Kidney (tissue), 13 donors: ENCODE measurements at regions not wholly inside any gene's neighbourhood (a gene's known extent, or its start where the extent isn't known, plus 50 kb on each side); places are given as distances from the start of the nearest gene placed in this dataset.

Experiments used
- DNase-seq, 5 donors: peaks; one replicate each; pipeline ENCODE4 v3.0.0-alpha.2; 2013 to 2020
- FAIRE-seq: peaks from 2 replicates; lab custom pipeline; 2012; peaks lifted over from hg19 to GRCh38; lab: Jason Lieb, UNC
- H3K27ac ChIP-seq, 2 donors: one replicate each; pipeline ENCODE4 v1.7.0; 2013; ENCODE audit warnings: low read depth in 2 of 2, low read length in 2 of 2, inconsistent platforms in 1 of 2
- H3K27me3 ChIP-seq: one replicate; pipeline ENCODE4 v1.7.1; 2013; ENCODE audit warnings: low read length, inconsistent platforms; ENCODE audit not compliant: control insufficient read depth, insufficient read depth
- H3K36me3 ChIP-seq, 3 donors: one replicate each; pipeline versions ENCODE4 v1.7.0 to v1.7.1; 2013; ENCODE audit warnings: low read length in 3 of 3, control low read depth in 1 of 3, inconsistent platforms in 1 of 3; ENCODE audit not compliant: insufficient read depth in 3 of 3, control insufficient read depth in 2 of 3
- H3K4me1 ChIP-seq, 3 donors: one replicate each; pipeline versions ENCODE4 v1.7.0 to v1.7.1; 2013; ENCODE audit warnings: low read length in 3 of 3, inconsistent platforms in 1 of 3, low read depth in 1 of 3; ENCODE audit not compliant: control insufficient read depth in 2 of 3, insufficient read depth in 2 of 3
- H3K4me3 ChIP-seq, 3 donors: one replicate each; pipeline versions ENCODE4 v1.7.0 to v1.8.1; 2013; ENCODE audit warnings: low read length in 3 of 3, control low read depth in 1 of 3, inconsistent platforms in 1 of 3
- H3K9ac ChIP-seq, 3 donors: one replicate each; pipeline versions ENCODE4 v1.7.0 to v1.7.1; 2013; ENCODE audit warnings: low read length in 3 of 3, control low read depth in 1 of 3, inconsistent platforms in 1 of 3
- H3K9me3 ChIP-seq, 3 donors: one replicate each; pipeline versions ENCODE4 v1.7.0 to v1.7.1; 2013; ENCODE audit warnings: low read length in 3 of 3, control low read depth in 1 of 3, inconsistent platforms in 1 of 3; ENCODE audit not compliant: control insufficient read depth in 2 of 3, insufficient read depth in 1 of 3
- intact Hi-C: fragments of 100-400 bp; cut with DNase I; formaldehyde crosslinking; loops from one replicate; pipeline ENCODE4 v1.11.1; 2022
- TF ChIP-seq, protein P1 (sequence below): IDR thresholded peaks from 3 replicates; pipeline ENCODE4 v1.5.1; 2012; ENCODE audit warnings: mild to moderate bottlenecking, moderate library complexity, borderline replicate concordance; ENCODE audit not compliant: insufficient read depth; ENCODE audit errors: extremely low read depth
- donor health status: control.
- donor health status: control.
- donor health status: control.
- donor health status: control.
- donor health status: control.
- donor health status: DM: yes; HTN: yes; CAD: no.
- donor health status: Normal renal cell carcinoma (clear cell type).

DNA sequence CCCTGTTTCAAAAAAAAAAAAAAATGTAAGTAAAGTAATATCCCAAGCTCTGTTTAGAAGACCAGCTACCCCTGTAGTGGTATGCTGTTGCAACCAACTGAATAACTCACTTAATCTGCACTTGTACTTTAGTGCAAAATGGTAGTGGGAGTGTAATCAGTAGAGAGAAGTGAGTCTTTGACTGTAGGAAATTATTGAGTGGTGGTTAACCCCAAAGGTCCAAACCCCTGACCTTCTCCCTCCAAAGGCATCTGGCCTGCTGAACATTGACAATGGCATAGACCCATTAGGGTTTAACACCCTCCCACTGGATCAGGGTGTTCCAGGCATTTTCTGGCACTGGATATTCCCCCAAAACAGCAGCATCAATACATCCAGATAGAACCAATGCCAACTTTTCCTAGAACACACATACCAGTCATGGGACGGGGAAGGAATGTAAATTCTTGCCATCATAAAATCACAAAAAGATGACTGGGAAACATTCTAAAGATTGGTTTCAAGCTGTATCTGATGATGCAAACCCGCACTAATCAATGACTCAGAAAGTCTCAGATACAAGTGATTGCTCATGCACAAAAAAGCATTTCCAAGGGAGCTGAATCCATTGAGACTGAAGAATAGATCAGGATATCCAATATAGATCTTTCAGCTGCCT lies 110.3 kb downstream of the MRPL39 start:
- FAIRE-seq (no peak), DNase-seq (no peak)
- H3K4me3 ChIP-seq = no peak overlapping the region
- no peaks in the 10 kb centered on the region for H3K4me1 ChIP-seq
- TF ChIP-seq, protein P1, sequence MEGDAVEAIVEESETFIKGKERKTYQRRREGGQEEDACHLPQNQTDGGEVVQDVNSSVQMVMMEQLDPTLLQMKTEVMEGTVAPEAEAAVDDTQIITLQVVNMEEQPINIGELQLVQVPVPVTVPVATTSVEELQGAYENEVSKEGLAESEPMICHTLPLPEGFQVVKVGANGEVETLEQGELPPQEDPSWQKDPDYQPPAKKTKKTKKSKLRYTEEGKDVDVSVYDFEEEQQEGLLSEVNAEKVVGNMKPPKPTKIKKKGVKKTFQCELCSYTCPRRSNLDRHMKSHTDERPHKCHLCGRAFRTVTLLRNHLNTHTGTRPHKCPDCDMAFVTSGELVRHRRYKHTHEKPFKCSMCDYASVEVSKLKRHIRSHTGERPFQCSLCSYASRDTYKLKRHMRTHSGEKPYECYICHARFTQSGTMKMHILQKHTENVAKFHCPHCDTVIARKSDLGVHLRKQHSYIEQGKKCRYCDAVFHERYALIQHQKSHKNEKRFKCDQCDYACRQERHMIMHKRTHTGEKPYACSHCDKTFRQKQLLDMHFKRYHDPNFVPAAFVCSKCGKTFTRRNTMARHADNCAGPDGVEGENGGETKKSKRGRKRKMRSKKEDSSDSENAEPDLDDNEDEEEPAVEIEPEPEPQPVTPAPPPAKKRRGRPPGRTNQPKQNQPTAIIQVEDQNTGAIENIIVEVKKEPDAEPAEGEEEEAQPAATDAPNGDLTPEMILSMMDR = no peak
- no peaks in the 10 kb centered on the region for H3K27me3 ChIP-seq
- H3K27ac ChIP-seq = no peak overlapping the region
- H3K9ac ChIP-seq = no peak overlapping the region
- H3K9me3 ChIP-seq = no peaks in the 10 kb centered on the region
- H3K36me3 ChIP-seq = no peaks in the 10 kb centered on the region
- intact Hi-C loops = no loop called here

DNA sequence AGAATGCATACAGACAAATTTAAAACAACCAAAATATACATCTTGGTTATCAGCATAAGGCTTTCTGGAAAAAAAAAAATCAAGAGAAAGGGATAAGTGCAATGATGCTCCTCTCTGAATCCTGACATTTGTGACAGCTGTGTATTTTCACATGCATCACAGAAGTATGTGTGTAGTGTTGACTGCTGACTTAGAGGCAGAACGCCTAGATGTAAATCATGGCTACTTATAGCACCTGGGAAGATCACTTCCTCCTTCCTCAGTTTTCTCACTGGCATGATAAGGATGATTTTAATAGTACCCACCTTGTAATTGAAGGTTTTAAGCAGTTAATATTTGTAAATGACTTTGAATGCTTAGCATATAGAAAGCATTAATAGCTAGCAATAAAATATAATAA lies 112.5 kb downstream of the MRPL39 start:
- DNase-seq (no peak), FAIRE-seq (no peak)
- intact Hi-C loops = no loop called here
- Histone ChIP-seq H3K4me3 (no peak overlapping the region), H3K36me3 (no peaks in the 10 kb centered on the region), H3K27ac (no peak overlapping the region), H3K9me3 (no peaks in the 10 kb centered on the region), H3K9ac (no peak overlapping the region), H3K27me3 (no peaks in the 10 kb centered on the region), H3K4me1 (no peaks in the 10 kb centered on the region)
- TF ChIP-seq, protein P1 = no peak

GRCh38 chr21:25493722-25494121 lies 113.6 kb downstream of the MRPL39 start:
- FAIRE-seq = no peak
- Histone ChIP-seq H3K27me3 (no peaks in the 10 kb centered on the region), H3K36me3 (no peaks in the 10 kb centered on the region), H3K9ac (no peak overlapping the region), H3K4me1 (no peaks in the 10 kb centered on the region), H3K27ac (no peak overlapping the region), H3K4me3 (no peak overlapping the region), H3K9me3 (no peaks in the 10 kb centered on the region)
- TF ChIP-seq, protein P1 = no peak
- no peak for DNase-seq
- intact Hi-C loops = no loop called here

- FAIRE-seq = no peak
Measured at GRCh38 chr21:25491267-25491666, 116.0 kb downstream of the MRPL39 start.

More at GRCh38 chr21:25491267-25491666, 116.0 kb downstream of the MRPL39 start:
- Histone ChIP-seq H3K4me1 (no peaks in the 10 kb centered on the region), H3K9ac (no peak overlapping the region), H3K36me3 (no peaks in the 10 kb centered on the region), H3K27me3 (no peaks in the 10 kb centered on the region), H3K27ac (no peak overlapping the region), H3K9me3 (no peaks in the 10 kb centered on the region), H3K4me3 (no peak overlapping the region)
- TF ChIP-seq, protein P1 = no peak
- no peak for DNase-seq
- intact Hi-C loops = no loop called here
